Glutamatergic neuron (in vitro differentiated cells): ENCODE measurements at regions not wholly inside any gene's neighbourhood (a gene's known extent, or its start where the extent isn't known, plus 50 kb on each side); places are given as distances from the start of the nearest gene placed in this dataset.

Source experiments
- DNase-seq: peaks from one replicate; pipeline ENCODE4 v3.0.0; 2022
- H3K27ac Mint-ChIP-seq: one replicate; pipeline ENCODE4 v1.8.0; 2020; ENCODE audit warnings: mild to moderate bottlenecking, mixed read lengths, inconsistent platforms; ENCODE audit not compliant: unreplicated experiment
- H3K27me3 Mint-ChIP-seq: one replicate; pipeline ENCODE4 v1.8.0; 2020; ENCODE audit warnings: mild to moderate bottlenecking, moderate library complexity, mixed read lengths, inconsistent platforms; ENCODE audit not compliant: unreplicated experiment
- H3K36me3 Mint-ChIP-seq: one replicate; pipeline ENCODE4 v1.8.0; 2020; ENCODE audit warnings: mild to moderate bottlenecking, mixed read lengths, inconsistent platforms; ENCODE audit not compliant: unreplicated experiment
- H3K4me1 Mint-ChIP-seq: one replicate; pipeline ENCODE4 v1.8.0; 2020; ENCODE audit warnings: mild to moderate bottlenecking, low read depth, mixed read lengths, inconsistent platforms; ENCODE audit not compliant: unreplicated experiment
- H3K4me3 Mint-ChIP-seq: one replicate; pipeline ENCODE4 v1.8.0; 2020; ENCODE audit warnings: mild to moderate bottlenecking, mixed read lengths, inconsistent platforms; ENCODE audit not compliant: unreplicated experiment
- H3K9me3 Mint-ChIP-seq: one replicate; pipeline ENCODE4 v1.8.0; 2020; ENCODE audit warnings: mild to moderate bottlenecking, moderate library complexity, mixed read lengths, inconsistent platforms; ENCODE audit not compliant: unreplicated experiment
- TF ChIP-seq, protein P1 (sequence below): fragments of 200-600 bp; sonication (generic); IDR thresholded peaks from one replicate; pipeline ENCODE4 v1.5.0; 2021; ENCODE audit not compliant: partially characterized antibody, unreplicated experiment

DNA sequence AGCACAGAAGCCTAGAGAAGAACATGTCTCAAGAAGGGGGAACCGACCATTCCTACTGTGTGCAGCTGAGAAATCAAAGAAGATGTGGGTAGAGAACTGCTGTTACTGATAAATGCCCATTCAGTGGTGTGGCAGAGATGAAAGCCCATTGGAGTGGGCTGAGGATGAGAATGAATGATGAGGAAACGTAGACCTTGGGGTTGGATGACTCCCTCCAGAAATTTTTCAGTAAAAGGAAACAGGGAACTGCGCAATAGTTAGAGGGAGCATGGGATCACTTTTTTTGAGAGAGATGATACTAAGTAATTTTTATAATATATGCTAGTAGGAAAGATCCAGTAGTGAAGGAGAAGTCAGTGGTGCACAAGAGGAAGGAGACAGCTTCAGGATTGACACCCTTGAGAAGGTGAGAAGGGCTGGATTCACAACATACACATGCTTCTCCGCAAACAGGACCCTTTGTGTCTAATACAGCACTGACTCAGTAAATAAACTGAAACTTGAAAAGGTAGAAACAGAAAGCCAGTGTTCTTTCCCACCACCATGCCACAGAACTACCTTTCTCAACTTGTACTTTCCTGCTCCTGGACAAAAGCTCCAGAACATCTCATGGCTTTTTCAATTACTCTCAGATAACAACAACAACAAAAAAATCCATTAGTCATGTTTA is 104.7 kb upstream of the IL6 start:
- Mint-ChIP-seq H3K4me3 (no peak overlapping the region), H3K4me1 (no peaks in the 10 kb centered on the region), H3K9me3 (no peaks in the 10 kb centered on the region), H3K36me3 (peaks cover 4% of the 10 kb centered on the region), H3K27me3 (no peaks in the 10 kb centered on the region), H3K27ac (no peak overlapping the region)
- TF ChIP-seq, protein P1, sequence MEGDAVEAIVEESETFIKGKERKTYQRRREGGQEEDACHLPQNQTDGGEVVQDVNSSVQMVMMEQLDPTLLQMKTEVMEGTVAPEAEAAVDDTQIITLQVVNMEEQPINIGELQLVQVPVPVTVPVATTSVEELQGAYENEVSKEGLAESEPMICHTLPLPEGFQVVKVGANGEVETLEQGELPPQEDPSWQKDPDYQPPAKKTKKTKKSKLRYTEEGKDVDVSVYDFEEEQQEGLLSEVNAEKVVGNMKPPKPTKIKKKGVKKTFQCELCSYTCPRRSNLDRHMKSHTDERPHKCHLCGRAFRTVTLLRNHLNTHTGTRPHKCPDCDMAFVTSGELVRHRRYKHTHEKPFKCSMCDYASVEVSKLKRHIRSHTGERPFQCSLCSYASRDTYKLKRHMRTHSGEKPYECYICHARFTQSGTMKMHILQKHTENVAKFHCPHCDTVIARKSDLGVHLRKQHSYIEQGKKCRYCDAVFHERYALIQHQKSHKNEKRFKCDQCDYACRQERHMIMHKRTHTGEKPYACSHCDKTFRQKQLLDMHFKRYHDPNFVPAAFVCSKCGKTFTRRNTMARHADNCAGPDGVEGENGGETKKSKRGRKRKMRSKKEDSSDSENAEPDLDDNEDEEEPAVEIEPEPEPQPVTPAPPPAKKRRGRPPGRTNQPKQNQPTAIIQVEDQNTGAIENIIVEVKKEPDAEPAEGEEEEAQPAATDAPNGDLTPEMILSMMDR, result no peak
- no peak for DNase-seq

DNA sequence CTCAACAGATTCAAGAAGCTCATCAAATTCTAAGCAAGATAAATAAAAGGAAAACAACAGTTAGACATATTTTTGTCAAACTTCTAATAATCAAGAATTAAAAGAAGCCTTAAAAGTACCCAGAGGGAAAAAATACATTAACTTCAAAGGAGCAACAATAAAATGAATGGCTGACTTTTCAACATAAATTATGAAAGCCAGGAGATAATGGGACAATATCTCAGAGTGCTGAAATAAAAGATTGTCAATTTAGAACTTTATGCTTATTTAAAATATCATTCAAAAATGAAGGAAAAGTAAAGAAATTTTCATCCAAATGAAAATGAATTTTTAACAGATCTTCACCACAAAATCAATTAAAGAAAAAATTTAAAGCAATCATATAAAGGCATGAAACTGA is 108.5 kb upstream of the IL6 start:
- H3K4me3 Mint-ChIP-seq, result no peak overlapping the region
- H3K9me3 Mint-ChIP-seq, result peaks cover 3% of the 10 kb centered on the region
- TF ChIP-seq, protein P1, result no peak
- no peaks in the 10 kb centered on the region for H3K4me1 Mint-ChIP-seq
- H3K36me3 Mint-ChIP-seq, result peaks cover 4% of the 10 kb centered on the region
- H3K27me3 Mint-ChIP-seq, result no peaks in the 10 kb centered on the region
- no peak overlapping the region for H3K27ac Mint-ChIP-seq
- DNase-seq, result no peak

DNA sequence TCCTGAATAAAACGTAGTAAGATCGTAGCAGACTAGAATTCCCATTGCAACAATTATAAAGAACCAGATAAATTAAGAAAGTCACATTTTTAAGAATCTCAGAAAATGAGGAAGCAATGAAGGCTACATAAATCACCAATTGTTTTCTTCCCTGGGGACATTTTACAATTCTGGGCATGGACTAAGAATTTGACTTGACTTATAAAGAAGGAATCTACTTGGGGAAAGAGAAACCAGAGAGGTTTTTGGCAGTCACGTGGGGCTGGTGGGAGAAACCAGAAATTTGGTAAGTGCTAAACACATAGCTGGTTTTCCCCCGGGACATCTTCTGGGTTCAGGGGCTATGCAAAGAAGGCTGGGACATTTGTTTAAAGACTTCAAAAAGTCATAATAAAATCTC is 109.8 kb upstream of the IL6 start:
- Mint-ChIP-seq H3K9me3 (peaks cover 3% of the 10 kb centered on the region), H3K4me1 (no peaks in the 10 kb centered on the region), H3K27ac (no peak overlapping the region), H3K4me3 (no peak overlapping the region), H3K36me3 (peaks cover 4% of the 10 kb centered on the region), H3K27me3 (no peaks in the 10 kb centered on the region)
- TF ChIP-seq, protein P1, result no peak
- no peak for DNase-seq

DNA sequence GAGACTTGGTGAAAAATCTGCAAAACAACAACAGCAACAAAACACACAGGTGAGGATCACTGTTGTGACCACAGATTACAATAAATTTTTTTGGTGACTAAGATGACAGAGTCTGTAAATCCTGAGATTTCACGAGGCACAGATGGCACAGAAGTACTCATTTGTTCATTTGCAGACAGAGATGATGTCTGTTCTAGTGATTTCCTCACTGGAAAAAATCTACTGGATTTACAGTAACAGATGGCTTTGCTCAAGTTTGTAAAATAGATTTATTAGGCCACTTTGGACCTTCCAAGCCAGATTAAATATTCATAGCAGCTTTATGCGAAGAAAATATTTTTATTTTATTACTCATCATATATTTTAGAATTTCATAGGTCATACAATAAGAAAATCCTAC is 113.5 kb upstream of the IL6 start:
- H3K4me1 Mint-ChIP-seq, result no peaks in the 10 kb centered on the region
- no peak for DNase-seq
- TF ChIP-seq, protein P1, result no peak
- H3K27ac Mint-ChIP-seq, result no peak overlapping the region
- peaks cover 3% of the 10 kb centered on the region for H3K9me3 Mint-ChIP-seq
- no peaks in the 10 kb centered on the region for H3K27me3 Mint-ChIP-seq
- H3K36me3 Mint-ChIP-seq, result no peaks in the 10 kb centered on the region
- no peak overlapping the region for H3K4me3 Mint-ChIP-seq

DNA sequence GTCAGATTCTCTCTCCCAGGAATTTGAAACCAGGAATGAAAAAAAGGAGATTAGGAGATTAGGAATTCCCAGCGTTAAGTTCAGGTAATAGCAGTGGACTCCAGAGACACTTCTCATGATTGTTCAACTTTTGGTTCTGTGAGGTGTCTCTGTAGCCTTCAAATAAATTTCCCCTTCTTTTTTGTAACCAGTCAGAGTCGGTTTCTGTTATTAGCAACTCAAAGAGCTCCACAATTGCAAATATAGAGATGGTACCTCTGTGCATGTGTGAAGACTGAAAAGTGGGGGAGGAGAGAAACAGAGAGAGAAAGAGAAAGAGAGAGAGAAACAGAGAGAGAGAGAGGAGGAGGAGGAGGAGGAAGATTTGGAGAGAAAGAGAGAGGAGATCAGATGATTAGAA is 112.8 kb upstream of the STEAP1B start:
- Mint-ChIP-seq H3K27ac (no peak overlapping the region), H3K27me3 (no peaks in the 10 kb centered on the region), H3K9me3 (peaks cover 3% of the 10 kb centered on the region), H3K36me3 (no peaks in the 10 kb centered on the region), H3K4me1 (no peaks in the 10 kb centered on the region), H3K4me3 (no peak overlapping the region)
- TF ChIP-seq, protein P1, result no peak
- DNase-seq, result no peak
